HUES48 (cell line): ENCODE measurements at regions not wholly inside any gene's neighbourhood (a gene's known extent, or its start where the extent isn't known, plus 50 kb on each side); places are given as distances from the start of the nearest gene placed in this dataset.

Experiments
- H3K27ac ChIP-seq: one replicate; pipeline ENCODE4 v1.7.0; 2013; ENCODE audit warnings: low read depth, low read length, inconsistent platforms
- H3K27me3 ChIP-seq: 2 replicates; pipeline ENCODE4 v1.6.1; 2013; ENCODE audit warnings: mild to moderate bottlenecking, low read length; ENCODE audit not compliant: control insufficient read depth, insufficient read depth
- H3K36me3 ChIP-seq: 2 replicates; pipeline ENCODE4 v1.6.1; 2013; ENCODE audit warnings: low read length; ENCODE audit not compliant: control insufficient read depth, insufficient read depth
- H3K4me1 ChIP-seq: 2 replicates; pipeline ENCODE4 v1.6.1; 2013; ENCODE audit warnings: mild to moderate bottlenecking, low read length; ENCODE audit not compliant: control insufficient read depth, insufficient read depth
- H3K4me3 ChIP-seq: 2 replicates; pipeline ENCODE4 v1.5.1; 2013; ENCODE audit warnings: mild to moderate bottlenecking, low read depth, low read length
- H3K9ac ChIP-seq: 2 replicates; pipeline ENCODE4 v1.6.1; 2013; ENCODE audit warnings: mild to moderate bottlenecking, low read depth, low read length, moderate library complexity
- H3K9me3 ChIP-seq: 2 replicates; pipeline ENCODE4 v1.6.1; 2013; ENCODE audit warnings: low read length; ENCODE audit not compliant: control insufficient read depth, insufficient read depth

DNA sequence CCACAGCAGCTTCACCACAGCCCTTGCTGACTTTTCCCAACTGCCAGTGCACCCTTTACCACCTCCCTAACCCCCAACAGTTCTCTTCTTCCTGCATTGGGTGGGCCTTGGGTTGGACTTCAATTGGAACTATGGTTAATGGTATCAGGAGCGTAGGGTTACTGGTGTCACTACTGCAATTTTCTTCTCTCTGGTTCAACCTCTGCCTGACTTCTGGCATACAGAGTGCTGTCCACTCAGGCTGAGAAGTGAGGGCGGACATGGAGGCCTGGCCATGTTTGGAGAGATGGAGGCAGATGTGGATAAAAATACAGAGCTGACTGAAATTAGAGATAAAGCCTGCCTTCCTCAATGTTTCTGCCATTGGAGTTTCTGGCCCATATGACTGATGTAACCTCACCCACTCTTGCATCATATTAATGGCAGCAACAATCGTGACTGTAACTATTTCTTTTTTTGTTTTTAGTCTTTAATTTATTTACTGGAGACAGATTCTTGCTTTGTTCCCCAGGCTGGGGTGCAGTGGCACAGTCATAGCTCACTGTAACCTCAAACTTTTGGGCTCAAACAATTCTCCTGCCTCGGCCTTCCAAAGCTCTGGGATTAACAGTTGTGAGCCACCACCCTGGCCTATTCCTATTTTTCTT lies 87.8 kb downstream of the NAV1 start:
- no peak overlapping the region for H3K4me3 ChIP-seq
- no peaks in the 10 kb centered on the region for H3K27me3 ChIP-seq
- H3K9ac ChIP-seq: no peak overlapping the region
- no peak overlapping the region for H3K27ac ChIP-seq
- peaks cover 15% of the 10 kb centered on the region for H3K4me1 ChIP-seq
- no peaks in the 10 kb centered on the region for H3K9me3 ChIP-seq
- no peaks in the 10 kb centered on the region for H3K36me3 ChIP-seq

DNA sequence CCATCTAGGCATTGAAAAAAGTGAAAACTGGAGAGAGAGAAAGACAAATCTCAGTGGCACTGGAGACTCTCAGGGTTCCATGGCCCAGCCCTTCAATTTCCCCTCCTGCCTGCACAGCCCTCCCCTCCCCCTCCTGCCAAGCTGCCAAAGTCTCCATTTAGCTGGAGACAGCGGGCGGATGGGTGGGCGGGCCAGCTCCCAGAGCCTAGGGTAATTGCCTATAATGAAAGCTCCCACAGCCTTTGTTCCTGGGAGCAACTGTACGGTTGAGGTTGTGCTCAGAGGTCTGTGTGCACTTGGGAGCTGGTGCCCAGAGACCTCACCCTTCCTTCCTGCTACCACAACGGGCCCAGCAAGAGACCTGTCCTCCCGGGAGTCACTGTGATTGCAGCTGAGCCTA lies 89.6 kb downstream of the NAV1 start:
- Histone ChIP-seq H3K4me3 (no peak overlapping the region), H3K9ac (no peak overlapping the region), H3K27ac (no peak overlapping the region), H3K36me3 (no peaks in the 10 kb centered on the region), H3K27me3 (no peaks in the 10 kb centered on the region), H3K9me3 (no peaks in the 10 kb centered on the region), H3K4me1 (peaks cover 15% of the 10 kb centered on the region)

GRCh38 chr1:201630582-201630981 lies 91.7 kb downstream of the NAV1 start:
- Histone ChIP-seq H3K27ac (no peak overlapping the region), H3K27me3 (no peaks in the 10 kb centered on the region), H3K9ac (no peak overlapping the region), H3K4me1 (peaks cover 18% of the 10 kb centered on the region), H3K9me3 (no peaks in the 10 kb centered on the region), H3K36me3 (no peaks in the 10 kb centered on the region), H3K4me3 (no peak overlapping the region)

- Histone ChIP-seq H3K27me3 (no peaks in the 10 kb centered on the region), H3K4me3 (no peak overlapping the region), H3K36me3 (no peaks in the 10 kb centered on the region), H3K9me3 (no peaks in the 10 kb centered on the region), H3K27ac (no peak overlapping the region), H3K4me1 (peaks cover 23% of the 10 kb centered on the region), H3K9ac (no peak overlapping the region)
Observed at GRCh38 chr1:201631037-201631436, 92.1 kb downstream of the NAV1 start.

DNA sequence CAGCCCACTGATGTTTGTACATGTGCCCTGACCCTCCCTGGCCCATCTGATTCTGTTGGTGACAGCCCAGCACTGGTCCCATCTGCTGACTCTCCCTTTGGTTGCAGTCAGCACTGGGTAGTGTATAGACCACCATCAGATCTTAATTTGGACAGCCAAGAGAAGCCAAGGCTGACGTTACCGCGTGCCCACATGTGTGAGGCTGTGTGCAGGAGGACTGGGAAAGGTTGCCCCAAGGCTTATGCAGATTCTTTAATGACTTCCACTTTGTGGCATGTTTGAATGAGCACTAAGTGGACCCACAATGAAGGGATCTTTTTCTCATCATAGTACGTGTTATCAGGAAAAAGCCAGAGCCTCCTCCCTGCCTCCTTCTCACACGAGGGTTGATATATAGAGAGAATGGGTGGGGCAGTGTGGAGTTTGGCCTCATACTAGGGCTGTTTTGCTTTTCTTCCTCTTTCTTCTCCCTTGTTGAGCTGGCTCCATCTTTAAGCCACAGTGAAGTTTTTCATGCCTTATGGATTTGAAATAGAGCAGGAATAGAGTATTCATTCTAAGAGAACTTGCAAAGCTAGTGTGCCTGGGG lies 93.5 kb downstream of the NAV1 start:
- Histone ChIP-seq H3K4me1 (peaks cover 32% of the 10 kb centered on the region), H3K27ac (no peak overlapping the region), H3K4me3 (no peak overlapping the region), H3K9me3 (no peaks in the 10 kb centered on the region), H3K36me3 (no peaks in the 10 kb centered on the region), H3K27me3 (no peaks in the 10 kb centered on the region), H3K9ac (no peak overlapping the region)

DNA sequence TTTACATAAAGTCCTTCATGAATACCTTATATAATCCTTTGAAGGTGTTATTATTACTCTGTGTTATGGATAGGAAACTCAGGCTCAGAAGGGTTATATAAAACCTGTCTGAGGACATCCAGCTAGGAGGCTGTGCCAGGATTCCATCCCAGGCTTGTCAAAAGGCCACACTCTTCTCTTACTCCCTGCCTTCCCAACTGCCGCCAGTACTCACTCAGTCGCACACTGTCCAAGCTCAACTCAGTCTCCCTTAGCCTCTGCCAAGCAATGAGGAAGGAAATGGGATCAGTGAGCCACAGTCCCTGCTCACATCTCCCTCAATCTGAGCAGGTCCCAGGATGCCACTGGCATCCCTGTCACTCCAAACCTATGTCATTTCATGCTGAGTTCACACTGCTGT lies 94.4 kb downstream of the NAV1 start:
- H3K27ac ChIP-seq: no peak overlapping the region
- H3K4me1 ChIP-seq: peaks cover 29% of the 10 kb centered on the region
- H3K4me3 ChIP-seq: no peak overlapping the region

DNA sequence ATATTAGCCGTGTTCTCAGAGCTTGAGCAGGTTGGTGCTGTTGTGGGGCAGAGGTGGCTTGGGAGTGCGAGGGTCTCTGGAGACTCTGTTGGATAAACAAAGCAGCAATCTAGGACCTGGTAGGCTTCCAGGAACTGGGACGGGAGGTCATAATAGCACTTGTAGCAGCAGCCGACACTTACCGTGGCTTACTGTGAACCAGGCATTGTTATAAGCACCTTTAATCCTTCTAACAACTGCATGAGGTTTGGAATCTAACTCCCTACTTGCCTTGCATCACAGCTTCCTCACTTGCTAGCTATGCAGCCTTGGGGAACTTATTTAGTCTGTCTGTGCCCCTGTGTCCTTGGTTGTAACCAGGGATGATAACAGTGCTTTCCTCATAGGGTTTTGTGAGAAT lies 94.9 kb downstream of the NAV1 start:
- no peaks in the 10 kb centered on the region for H3K9me3 ChIP-seq
- H3K36me3 ChIP-seq: no peaks in the 10 kb centered on the region
- H3K27ac ChIP-seq: no peak overlapping the region

More for the DNA sequence above, 94.4 kb downstream of the NAV1 start:
- Histone ChIP-seq H3K36me3 (no peaks in the 10 kb centered on the region), H3K9me3 (no peaks in the 10 kb centered on the region), H3K27me3 (no peaks in the 10 kb centered on the region), H3K9ac (no peak overlapping the region)

DNA sequence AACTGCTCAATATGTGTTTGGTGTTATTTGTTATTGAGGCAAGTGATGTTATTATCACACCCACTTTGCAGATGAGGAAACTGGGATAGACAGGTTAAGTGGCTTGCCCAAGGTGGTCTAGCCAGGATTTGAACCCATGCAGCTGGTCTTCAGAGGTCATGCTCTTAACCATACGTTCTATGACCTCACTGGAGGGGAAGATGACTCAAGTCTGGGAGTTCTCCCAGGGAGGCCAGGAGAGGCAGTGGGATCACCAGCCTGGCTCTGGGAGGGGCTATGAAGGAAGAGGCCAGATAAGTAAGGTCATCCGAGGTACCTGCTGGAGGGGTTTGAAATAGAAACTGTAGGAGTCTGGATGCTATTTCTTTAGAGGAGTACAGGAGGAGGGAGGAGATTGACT lies 95.3 kb downstream of the NAV1 start:
- H3K9ac ChIP-seq: no peak overlapping the region
- no peak overlapping the region for H3K4me3 ChIP-seq
- no peaks in the 10 kb centered on the region for H3K27me3 ChIP-seq
- no peak overlapping the region for H3K27ac ChIP-seq
- no peaks in the 10 kb centered on the region for H3K36me3 ChIP-seq
- no peaks in the 10 kb centered on the region for H3K9me3 ChIP-seq
- peaks cover 24% of the 10 kb centered on the region for H3K4me1 ChIP-seq

More for the DNA sequence above, 94.9 kb downstream of the NAV1 start:
- peaks cover 24% of the 10 kb centered on the region for H3K4me1 ChIP-seq
- no peaks in the 10 kb centered on the region for H3K27me3 ChIP-seq
- no peak overlapping the region for H3K9ac ChIP-seq
- no peak overlapping the region for H3K4me3 ChIP-seq

GRCh38 chr1:201636097-201636496 lies 97.2 kb downstream of the NAV1 start:
- H3K27ac ChIP-seq: peak overlapping the region; percentile 73
- no peaks in the 10 kb centered on the region for H3K36me3 ChIP-seq
- no peaks in the 10 kb centered on the region for H3K9me3 ChIP-seq
- H3K27me3 ChIP-seq: no peaks in the 10 kb centered on the region
- H3K4me3 ChIP-seq: no peak overlapping the region
- no peak overlapping the region for H3K9ac ChIP-seq
- H3K4me1 ChIP-seq: peaks cover 16% of the 10 kb centered on the region

DNA sequence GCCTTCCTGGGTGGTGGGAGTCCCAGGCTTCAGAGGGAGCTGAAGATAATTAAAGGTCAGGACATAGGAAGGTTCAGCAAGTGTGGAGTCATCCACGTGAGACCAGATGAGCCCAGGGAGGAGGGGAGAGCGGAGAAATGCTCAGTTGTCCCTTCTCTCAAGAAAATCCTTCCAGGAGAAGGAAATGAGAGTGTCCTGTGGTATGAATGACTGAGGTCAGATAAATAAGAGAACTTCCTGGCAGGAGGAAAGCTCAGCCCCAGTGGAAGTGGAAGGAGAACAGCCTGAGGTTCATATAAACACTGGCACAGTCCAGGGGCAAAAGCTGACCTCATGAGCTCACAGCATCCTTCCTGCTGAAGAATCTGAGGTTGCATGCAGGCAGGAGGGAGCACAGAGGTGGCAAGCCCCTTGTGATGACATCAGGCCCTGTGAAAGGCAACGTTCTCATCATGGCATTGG lies 97.6 kb downstream of the NAV1 start:
- Histone ChIP-seq H3K27ac (peak overlapping the region; percentile 73), H3K36me3 (no peaks in the 10 kb centered on the region), H3K9ac (no peak overlapping the region)

GRCh38 chr1:201637282-201638079 lies 98.6 kb downstream of the NAV1 start:
- Histone ChIP-seq H3K4me1 (peaks cover 16% of the 10 kb centered on the region), H3K9me3 (no peaks in the 10 kb centered on the region), H3K27me3 (no peaks in the 10 kb centered on the region), H3K36me3 (no peaks in the 10 kb centered on the region), H3K27ac (no peak overlapping the region), H3K9ac (no peak overlapping the region), H3K4me3 (no peak overlapping the region)

More for the DNA sequence above, 97.6 kb downstream of the NAV1 start:
- Histone ChIP-seq H3K27me3 (no peaks in the 10 kb centered on the region), H3K4me3 (no peak overlapping the region), H3K9me3 (no peaks in the 10 kb centered on the region), H3K4me1 (peaks cover 16% of the 10 kb centered on the region)
